GM12878 (cell line): ENCODE measurements at regions not wholly inside any gene's neighbourhood (a gene's known extent, or its start where the extent isn't known, plus 50 kb on each side); places are given as distances from the start of the nearest gene placed in this dataset.

ENCODE experiments used
- ATAC-seq: fragments of 200-7000 bp; cut with Tn5 transposase; 3 replicates; pipeline ENCODE4 v1.9.1; 2020; ENCODE audit warnings: mild to moderate bottlenecking, moderate library complexity
- BruUV-seq: library from RNA; stranded (reverse); fragments of 400-500 nt; replicated peaks from 2 replicates; lab custom pipeline; 2021; lab: Mats Ljungman, UMichigan
- CTCF ChIA-PET: fragments of 300-600 bp; sonication (Branson Sonifier 250); formaldehyde crosslinking; extraction: SDS; loops from one replicate; lab custom pipeline; 2021; ENCODE audit warnings: inconsistent platforms; lab: Yijun Ruan, JAX
- POLR2A ChIA-PET: fragments of 350-600 bp; formaldehyde crosslinking; extraction: SDS; loops from one replicate; lab custom pipeline; 2021; ENCODE audit warnings: inconsistent platforms; lab: Charles Lee
- RAD21 ChIA-PET: fragments of 300-600 bp; sonication (Branson Sonifier 250); formaldehyde crosslinking; loops from one replicate; lab custom pipeline; 2023; ENCODE audit warnings: antibody characterized with exemption; ENCODE audit not compliant: unreplicated experiment; lab: Charles Lee
- SMC1A ChIA-PET: fragments of 300-600 bp; sonication (Branson Sonifier 250); formaldehyde crosslinking; loops from one replicate; lab custom pipeline; 2023; ENCODE audit not compliant: unreplicated experiment, uncharacterized antibody; lab: Charles Lee
- DNase-seq: peaks from one replicate; pipeline ENCODE4 v3.0.0-alpha.2; 2011; ENCODE audit warnings: low read depth, low spot score
- FAIRE-seq: peaks from 3 replicates; lab custom pipeline; 2011; peaks lifted over from hg19 to GRCh38; lab: Jason Lieb, UNC
- H2AFZ ChIP-seq: 2 replicates; pipeline ENCODE4 v1.6.0; 2011; ENCODE audit warnings: low read depth, low read length, control low read depth; ENCODE audit not compliant: control insufficient read depth
- H3K27ac ChIP-seq: 2 replicates; pipeline ENCODE4 v1.5.1; 2011; ENCODE audit warnings: control low read depth; ENCODE audit not compliant: control insufficient read depth, insufficient read depth
- H3K27me3 ChIP-seq, 2 experiments: replicated peaks in 1 of 2; 2 replicates each; pipeline versions ENCODE4 v1.6.0 to v1.6.1; 2011; ENCODE audit warnings: low read length in 1 of 2; ENCODE audit not compliant: control insufficient read depth in 2 of 2, insufficient read depth in 2 of 2
- H3K36me3 ChIP-seq, 2 experiments: 2 replicates each; pipeline ENCODE4 v1.5.1; 2011; ENCODE audit warnings: low read length in 1 of 2; ENCODE audit not compliant: control insufficient read depth in 2 of 2, insufficient read depth in 2 of 2
- H3K4me1 ChIP-seq: 2 replicates; pipeline ENCODE4 v1.6.1; 2011; ENCODE audit warnings: mild to moderate bottlenecking, low read length, moderate library complexity, mixed read lengths; ENCODE audit not compliant: control insufficient read depth, insufficient read depth
- H3K4me2 ChIP-seq: 2 replicates; pipeline ENCODE4 v1.6.0; 2011; ENCODE audit warnings: control low read depth; ENCODE audit not compliant: control insufficient read depth, insufficient read depth
- H3K4me3 ChIP-seq: fragments of 200-600 bp; sonication (generic); 2 replicates; pipeline ENCODE4 v1.5.1; 2016
- H3K79me2 ChIP-seq: 2 replicates; pipeline ENCODE4 v1.6.0; 2011; ENCODE audit warnings: low read length; ENCODE audit not compliant: control insufficient read depth, insufficient read depth
- H3K9ac ChIP-seq: 2 replicates; pipeline ENCODE4 v1.8.0; 2011; ENCODE audit warnings: low read length, control low read depth, mixed read lengths; ENCODE audit not compliant: control insufficient read depth, insufficient read depth
- H3K9me3 ChIP-seq: replicated peaks from 3 replicates; pipeline ENCODE4 v1.5.1; 2011; ENCODE audit warnings: mild to moderate bottlenecking, low read length; ENCODE audit not compliant: control insufficient read depth, insufficient read depth
- H4K20me1 ChIP-seq: 2 replicates; pipeline ENCODE4 v1.6.0; 2011; ENCODE audit not compliant: control insufficient read depth, insufficient read depth
- E2F4 ChIP-seq: IDR thresholded peaks from 2 replicates; pipeline ENCODE4 v1.6.1; 2012; ENCODE audit warnings: low read depth, low read length, improper control_type of control experiment
- E4F1 ChIP-seq: fragments of 450-650 bp; IDR thresholded peaks from 2 replicates; pipeline ENCODE4 v1.6.1; 2018; ENCODE audit warnings: borderline replicate concordance, mild to moderate bottlenecking; ENCODE audit not compliant: partially characterized antibody
- ETV6 ChIP-seq, 2 experiments: fragments of 450-650 bp in 1 of 2; IDR thresholded peaks in 1 of 2; conservative IDR thresholded peaks in 1 of 2; 2 replicates each; pipeline ENCODE4 v1.6.1; 2014; ENCODE audit warnings: antibody characterized with exemption in 1 of 2, borderline replicate concordance in 1 of 2, low read depth in 1 of 2, mild to moderate bottlenecking in 1 of 2, moderate library complexity in 1 of 2
- IRF3 ChIP-seq: fragments of 450-650 bp; IDR thresholded peaks from 2 replicates; pipeline ENCODE4 v1.6.1; 2014; ENCODE audit warnings: mild to moderate bottlenecking
- NFIC ChIP-seq: IDR thresholded peaks from 2 replicates; pipeline ENCODE4 v1.6.1; 2012; ENCODE audit warnings: low read depth, mild to moderate bottlenecking, inconsistent platforms, low read length, moderate library complexity
- POU2F2 ChIP-seq: IDR thresholded peaks from 3 replicates; pipeline ENCODE4 v1.6.1; 2011; ENCODE audit warnings: low read depth, mild to moderate bottlenecking, low read length, borderline replicate concordance
- RUNX3 ChIP-seq: IDR thresholded peaks from 2 replicates; pipeline ENCODE4 v1.6.1; 2012; ENCODE audit warnings: low read length, inconsistent platforms
- SREBF1 ChIP-seq: IDR thresholded peaks from 2 replicates; pipeline ENCODE4 v1.6.1; 2012; ENCODE audit warnings: mild to moderate bottlenecking, low read length
- ZNF622 ChIP-seq: fragments of 450-650 bp; IDR thresholded peaks from 2 replicates; pipeline ENCODE4 v1.6.1; 2017; ENCODE audit warnings: mild to moderate bottlenecking, inconsistent platforms
- WGBS: methylation state at CpG from one replicate; pipeline ENCODE4 v1.1.6; 2016; ENCODE audit warnings: low lambda C conversion rate; ENCODE audit not compliant: insufficient replicate concordance, insufficient coverage; ENCODE audit errors: missing lambda C conversion rate; 5-methylcytosine and 5-hydroxymethylcytosine counted together
- in situ Hi-C: fragments of 300-500 bp; cut with MboI; formaldehyde crosslinking; loops from 9 replicates; pipeline ENCODE4 v1.14.3; 2018; ENCODE audit warnings: mixed read lengths
- intact Hi-C: fragments of 100-400 bp; cut with micrococcal nuclease; formaldehyde crosslinking; loops from one replicate; pipeline ENCODE4 v1.14.2; 2022; ENCODE audit not compliant: unreplicated experiment
- TF ChIP-seq, protein P1 (sequence below): fragments of 450-650 bp; IDR thresholded peaks from 2 replicates; pipeline ENCODE4 v1.6.1; 2016; ENCODE audit warnings: mild to moderate bottlenecking, moderate library complexity, borderline replicate concordance

GRCh38 chr13:24625331-24625731, 54.9 kb upstream of the ATP12A start:
- ATAC-seq (peak; percentile 47; the same call in 2 of the 3 replicates), FAIRE-seq (no peak), DNase-seq (no peak)
- Histone ChIP-seq H3K4me2 (no peak overlapping the region), H3K79me2 (no peaks in the 10 kb centered on the region), H4K20me1 (no peaks in the 10 kb centered on the region), H3K4me3 (no peak overlapping the region), H3K9me3 (no peaks in the 10 kb centered on the region; the same call in 2 of the 3 replicates), H3K4me1 (peaks cover 15% of the 10 kb centered on the region), H3K36me3 (no peaks in the 10 kb centered on the region), H3K9ac (no peak overlapping the region), H2AFZ (peak overlapping the region; percentile 40), H3K27ac (peak overlapping the region; percentile 47), H3K27me3 (no peaks in the 10 kb centered on the region)
- in situ Hi-C loops, result no loop called here
- ChIA-PET RAD21 (no interaction called here), CTCF (interaction anchor here (0.6 to 1.4 kb wide), 4 partner anchors 13 to 27 kb away, joined by 3 to 4 read pairs (median 3); no protein-coding TSS in a partner anchor), SMC1A (no interaction called here), POLR2A (no interaction called here)
- intact Hi-C loops, result no loop called here
- 2% methylated on average over 3 of the region's 3 CpGs for WGBS
- BruUV-seq, result no TSS peak
- TF ChIP-seq E2F4 (no peak), E4F1 (no peak), RUNX3 (no peak), IRF3 (no peak), SREBF1 (no peak), POU2F2 (no peak), NFIC (0 out of 2 replicates have a peak, but pooled peaks have one; percentile 37), ETV6 (conservative IDR thresholded peaks at IDR 0.05 in 1 of 2, IDR thresholded peaks at IDR 0.05 in 1 of 2; ENCODE audit: borderline replicate concordance in 1 of 2, low read depth in 1 of 2) (peak in 1 of 2 experiments; percentile 59; a peak in 1 of 4 replicates), ZNF622 (no peak)
- TF ChIP-seq, protein P1, sequence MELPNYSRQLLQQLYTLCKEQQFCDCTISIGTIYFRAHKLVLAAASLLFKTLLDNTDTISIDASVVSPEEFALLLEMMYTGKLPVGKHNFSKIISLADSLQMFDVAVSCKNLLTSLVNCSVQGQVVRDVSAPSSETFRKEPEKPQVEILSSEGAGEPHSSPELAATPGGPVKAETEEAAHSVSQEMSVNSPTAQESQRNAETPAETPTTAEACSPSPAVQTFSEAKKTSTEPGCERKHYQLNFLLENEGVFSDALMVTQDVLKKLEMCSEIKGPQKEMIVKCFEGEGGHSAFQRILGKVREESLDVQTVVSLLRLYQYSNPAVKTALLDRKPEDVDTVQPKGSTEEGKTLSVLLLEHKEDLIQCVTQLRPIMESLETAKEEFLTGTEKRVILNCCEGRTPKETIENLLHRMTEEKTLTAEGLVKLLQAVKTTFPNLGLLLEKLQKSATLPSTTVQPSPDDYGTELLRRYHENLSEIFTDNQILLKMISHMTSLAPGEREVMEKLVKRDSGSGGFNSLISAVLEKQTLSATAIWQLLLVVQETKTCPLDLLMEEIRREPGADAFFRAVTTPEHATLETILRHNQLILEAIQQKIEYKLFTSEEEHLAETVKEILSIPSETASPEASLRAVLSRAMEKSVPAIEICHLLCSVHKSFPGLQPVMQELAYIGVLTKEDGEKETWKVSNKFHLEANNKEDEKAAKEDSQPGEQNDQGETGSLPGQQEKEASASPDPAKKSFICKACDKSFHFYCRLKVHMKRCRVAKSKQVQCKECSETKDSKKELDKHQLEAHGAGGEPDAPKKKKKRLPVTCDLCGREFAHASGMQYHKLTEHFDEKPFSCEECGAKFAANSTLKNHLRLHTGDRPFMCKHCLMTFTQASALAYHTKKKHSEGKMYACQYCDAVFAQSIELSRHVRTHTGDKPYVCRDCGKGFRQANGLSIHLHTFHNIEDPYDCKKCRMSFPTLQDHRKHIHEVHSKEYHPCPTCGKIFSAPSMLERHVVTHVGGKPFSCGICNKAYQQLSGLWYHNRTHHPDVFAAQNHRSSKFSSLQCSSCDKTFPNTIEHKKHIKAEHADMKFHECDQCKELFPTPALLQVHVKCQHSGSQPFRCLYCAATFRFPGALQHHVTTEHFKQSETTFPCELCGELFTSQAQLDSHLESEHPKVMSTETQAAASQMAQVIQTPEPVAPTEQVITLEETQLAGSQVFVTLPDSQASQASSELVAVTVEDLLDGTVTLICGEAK, result no peak
